CD4-positive, alpha-beta memory T cell (primary cell): ENCODE measurements at regions not wholly inside any gene's neighbourhood (a gene's known extent, or its start where the extent isn't known, plus 50 kb on each side); places are given as distances from the start of the nearest gene placed in this dataset.

Experiments used
- CTCF ChIA-PET: fragments of 350-600 bp; sonication (Branson Sonifier 250); formaldehyde crosslinking; loops from one replicate; lab custom pipeline; 2021; ENCODE audit warnings: inconsistent platforms; ENCODE audit not compliant: partially characterized antibody; lab: Charles Lee
- POLR2A ChIA-PET: fragments of 350-600 bp; sonication (Branson Sonifier 250); formaldehyde crosslinking; loops from one replicate; lab custom pipeline; 2021; ENCODE audit not compliant: partially characterized antibody; lab: Charles Lee
- DNase-seq, 5 donors: peaks; one replicate each; pipeline versions ENCODE4 v3.0.0 to v3.0.0-alpha.2; 2020 to 2022; ENCODE audit warnings: mixed read lengths in 1 of 5
- H3K27ac ChIP-seq: one replicate; pipeline ENCODE4 v1.7.0; 2013; ENCODE audit warnings: low read depth, low read length
- H3K27me3 ChIP-seq: 2 replicates; pipeline ENCODE4 v1.7.0; 2013; ENCODE audit warnings: mild to moderate bottlenecking, low read length, moderate library complexity; ENCODE audit not compliant: insufficient read depth
- H3K36me3 ChIP-seq: 2 replicates; pipeline ENCODE4 v1.7.0; 2013; ENCODE audit warnings: mild to moderate bottlenecking, low read length, moderate library complexity; ENCODE audit not compliant: insufficient read depth
- H3K4me1 ChIP-seq: 2 replicates; pipeline ENCODE4 v1.7.0; 2013; ENCODE audit warnings: mild to moderate bottlenecking, low read length, moderate library complexity; ENCODE audit not compliant: insufficient read depth
- H3K4me3 ChIP-seq, 2 donors: one replicate each; pipeline ENCODE4 v1.7.0; 2013; ENCODE audit warnings: low read length in 2 of 2, mild to moderate bottlenecking in 1 of 2
- H3K9me3 ChIP-seq, 2 donors: one replicate each; pipeline ENCODE4 v1.7.0; 2013; ENCODE audit warnings: low read length in 2 of 2, control low read depth in 1 of 2; ENCODE audit not compliant: control insufficient read depth in 1 of 2
- H3K27ac Mint-ChIP-seq, 7 donors: one replicate each; pipeline ENCODE4 v1.8.0; 2020 to 2021; ENCODE audit warnings: mixed read lengths in 7 of 7, mild to moderate bottlenecking in 6 of 7, inconsistent platforms in 3 of 7, moderate library complexity in 3 of 7
- H3K27me3 Mint-ChIP-seq, 2 donors: one replicate each; pipeline ENCODE4 v1.8.0; 2020 to 2021; ENCODE audit warnings: mixed read lengths in 2 of 2
- H3K36me3 Mint-ChIP-seq, 2 donors: one replicate each; pipeline ENCODE4 v1.8.0; 2020 to 2021; ENCODE audit warnings: mixed read lengths in 2 of 2, inconsistent platforms in 1 of 2, mild to moderate bottlenecking in 1 of 2
- H3K4me1 Mint-ChIP-seq, 4 donors: one replicate each; pipeline ENCODE4 v1.8.0; 2020 to 2021; ENCODE audit warnings: mixed read lengths in 4 of 4, mild to moderate bottlenecking in 1 of 4
- H3K4me3 Mint-ChIP-seq, 8 donors: one replicate each; pipeline ENCODE4 v1.8.0; 2020 to 2021; ENCODE audit warnings: mixed read lengths in 8 of 8, mild to moderate bottlenecking in 7 of 8, moderate library complexity in 6 of 8, inconsistent platforms in 3 of 8
- H3K9me3 Mint-ChIP-seq, 8 donors: one replicate each; pipeline ENCODE4 v1.8.0; 2020 to 2021; ENCODE audit warnings: mixed read lengths in 8 of 8, mild to moderate bottlenecking in 5 of 8, inconsistent platforms in 3 of 8, moderate library complexity in 1 of 8
- intact Hi-C: fragments of 100-400 bp; cut with micrococcal nuclease; formaldehyde crosslinking; loops from one replicate; pipeline ENCODE4 v1.15.1; 2023

DNA sequence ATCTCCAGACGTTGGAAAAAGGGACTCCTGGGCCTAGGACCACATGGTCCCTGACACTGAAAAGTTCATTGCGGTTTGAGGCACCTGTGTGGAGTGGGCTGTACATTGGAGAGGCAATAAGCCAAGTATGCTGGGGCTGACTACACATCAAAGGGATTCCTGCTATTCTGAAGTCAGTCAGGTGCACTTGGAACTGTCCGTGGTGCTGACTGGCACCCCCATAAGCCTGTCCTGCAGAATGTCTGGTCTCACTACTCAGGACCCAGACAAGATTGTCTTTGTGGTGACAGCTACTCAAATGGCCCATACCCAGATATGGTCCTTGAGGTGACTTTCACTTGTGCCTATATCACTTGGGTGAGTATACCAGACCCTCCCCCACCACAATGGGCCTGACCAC, 150.6 kb downstream of the RWDD3 start:
- Histone ChIP-seq H3K36me3 (no peaks in the 10 kb centered on the region), H3K4me3 (no peak overlapping the region), H3K9me3 (no peaks in the 10 kb centered on the region), H3K27me3 (no peaks in the 10 kb centered on the region), H3K4me1 (no peaks in the 10 kb centered on the region), H3K27ac (no peak overlapping the region)
- Mint-ChIP-seq H3K36me3 (no peaks in the 10 kb centered on the region), H3K9me3 (no peaks in the 10 kb centered on the region), H3K4me1 (no peaks in the 10 kb centered on the region), H3K27ac (no peak overlapping the region), H3K27me3 (peaks cover 2% of the 10 kb centered on the region in 2 donors), H3K4me3 (no peak overlapping the region)
- POLR2A ChIA-PET: no interaction called here
- CTCF ChIA-PET: no interaction called here
- DNase-seq: no peak
- intact Hi-C loops: no loop called here

GRCh38 chr1:95386371-95386770, 152.4 kb downstream of the RWDD3 start:
- intact Hi-C loops: no loop called here
- ChIA-PET POLR2A (no interaction called here), CTCF (no interaction called here)
- no peak overlapping the region for H3K27ac Mint-ChIP-seq
- Histone ChIP-seq H3K27ac (no peak overlapping the region), H3K9me3 (no peaks in the 10 kb centered on the region), H3K36me3 (no peaks in the 10 kb centered on the region), H3K4me3 (no peak overlapping the region), H3K27me3 (no peaks in the 10 kb centered on the region), H3K4me1 (no peaks in the 10 kb centered on the region)
- H3K9me3 Mint-ChIP-seq: peaks cover 0 to 3% (median 0%) of the 10 kb centered on the region in 8 donors
- H3K4me3 Mint-ChIP-seq: no peak overlapping the region
- H3K27me3 Mint-ChIP-seq: no peaks in the 10 kb centered on the region
- DNase-seq: no peak
- no peaks in the 10 kb centered on the region for H3K4me1 Mint-ChIP-seq
- H3K36me3 Mint-ChIP-seq: no peaks in the 10 kb centered on the region

GRCh38 chr1:95386915-95387314, 152.9 kb downstream of the RWDD3 start:
- ChIA-PET POLR2A (no interaction called here), CTCF (no interaction called here)
- no peaks in the 10 kb centered on the region for H3K36me3 Mint-ChIP-seq
- Histone ChIP-seq H3K9me3 (no peaks in the 10 kb centered on the region), H3K27ac (no peak overlapping the region), H3K4me1 (no peaks in the 10 kb centered on the region), H3K27me3 (no peaks in the 10 kb centered on the region), H3K36me3 (no peaks in the 10 kb centered on the region), H3K4me3 (no peak overlapping the region)
- no peaks in the 10 kb centered on the region for H3K27me3 Mint-ChIP-seq
- intact Hi-C loops: no loop called here
- no peak overlapping the region for H3K27ac Mint-ChIP-seq
- H3K9me3 Mint-ChIP-seq: peaks cover 0 to 3% (median 0%) of the 10 kb centered on the region in 8 donors
- no peak for DNase-seq
- no peak overlapping the region for H3K4me3 Mint-ChIP-seq
- no peaks in the 10 kb centered on the region for H3K4me1 Mint-ChIP-seq

GRCh38 chr1:95388031-95388430, 154.0 kb downstream of the RWDD3 start:
- CTCF ChIA-PET: no interaction called here
- intact Hi-C loops: no loop called here

GRCh38 chr1:95393434-95393833, 159.4 kb downstream of the RWDD3 start:
- POLR2A ChIA-PET: no interaction called here
- Histone ChIP-seq H3K4me3 (no peak overlapping the region), H3K4me1 (no peaks in the 10 kb centered on the region), H3K36me3 (no peaks in the 10 kb centered on the region), H3K27me3 (no peaks in the 10 kb centered on the region), H3K9me3 (no peaks in the 10 kb centered on the region), H3K27ac (no peak overlapping the region)
- intact Hi-C loops: no loop called here
- no peak for DNase-seq
- CTCF ChIA-PET: no interaction called here
- no peaks in the 10 kb centered on the region for H3K4me1 Mint-ChIP-seq
- peaks cover 0 to 6% (median 0%) of the 10 kb centered on the region in 8 donors for H3K9me3 Mint-ChIP-seq
- no peak overlapping the region for H3K27ac Mint-ChIP-seq
- H3K27me3 Mint-ChIP-seq: no peaks in the 10 kb centered on the region
- no peak overlapping the region for H3K4me3 Mint-ChIP-seq
- H3K36me3 Mint-ChIP-seq: no peaks in the 10 kb centered on the region

More at GRCh38 chr1:95388031-95388430, 154.0 kb downstream of the RWDD3 start:
- Histone ChIP-seq H3K27me3 (no peaks in the 10 kb centered on the region), H3K27ac (no peak overlapping the region), H3K4me3 (no peak overlapping the region), H3K4me1 (no peaks in the 10 kb centered on the region), H3K9me3 (no peaks in the 10 kb centered on the region), H3K36me3 (no peaks in the 10 kb centered on the region)
- H3K4me3 Mint-ChIP-seq: no peak overlapping the region
- H3K36me3 Mint-ChIP-seq: no peaks in the 10 kb centered on the region
- DNase-seq: no peak
- H3K27me3 Mint-ChIP-seq: no peaks in the 10 kb centered on the region
- H3K27ac Mint-ChIP-seq: no peak overlapping the region
- peaks cover 0 to 3% (median 0%) of the 10 kb centered on the region in 8 donors for H3K9me3 Mint-ChIP-seq
- POLR2A ChIA-PET: no interaction called here
- H3K4me1 Mint-ChIP-seq: no peaks in the 10 kb centered on the region

DNA sequence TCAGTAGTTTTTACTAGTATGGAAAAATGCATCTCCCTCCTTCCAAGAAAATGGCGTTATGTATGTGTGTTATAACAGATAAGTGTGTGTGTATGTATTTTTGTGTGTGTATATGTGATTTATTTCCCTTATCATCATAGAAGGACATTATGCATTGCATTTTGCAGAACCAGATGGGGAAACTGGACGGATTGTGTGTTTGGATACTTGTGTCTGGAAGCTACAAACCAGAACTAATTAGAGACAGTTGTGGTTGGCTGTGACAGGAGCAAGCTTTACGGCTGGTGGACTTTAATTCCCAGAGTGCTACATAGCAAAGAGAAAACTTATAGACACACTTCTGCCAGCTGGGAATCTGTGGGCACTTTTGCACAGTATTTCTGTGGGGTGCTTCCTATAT, 162.5 kb downstream of the RWDD3 start:
- H3K4me3 Mint-ChIP-seq: no peak overlapping the region
- CTCF ChIA-PET: no interaction called here
- H3K27me3 ChIP-seq: no peaks in the 10 kb centered on the region

GRCh38 chr1:95402780-95403179, 168.8 kb downstream of the RWDD3 start:
- Histone ChIP-seq H3K4me1 (no peaks in the 10 kb centered on the region), H3K9me3 (no peaks in the 10 kb centered on the region), H3K27me3 (no peaks in the 10 kb centered on the region), H3K27ac (no peak overlapping the region), H3K36me3 (no peaks in the 10 kb centered on the region), H3K4me3 (no peak overlapping the region)
- no peak for DNase-seq
- no peaks in the 10 kb centered on the region for H3K4me1 Mint-ChIP-seq
- intact Hi-C loops: no loop called here
- H3K27ac Mint-ChIP-seq: no peak overlapping the region
- no peak overlapping the region for H3K4me3 Mint-ChIP-seq
- CTCF ChIA-PET: no interaction called here
- H3K27me3 Mint-ChIP-seq: peaks cover 2 to 5% of the 10 kb centered on the region in 2 donors
- no peaks in the 10 kb centered on the region for H3K36me3 Mint-ChIP-seq
- peaks cover 0 to 12% (median 4%) of the 10 kb centered on the region in 8 donors for H3K9me3 Mint-ChIP-seq
- POLR2A ChIA-PET: interaction anchor here (0.6 kb wide), 1 partner anchor 38 kb away, joined by 3 read pairs; no protein-coding TSS in a partner anchor

More for the DNA sequence above, 162.5 kb downstream of the RWDD3 start:
- Histone ChIP-seq H3K9me3 (no peaks in the 10 kb centered on the region), H3K27ac (no peak overlapping the region), H3K4me1 (no peaks in the 10 kb centered on the region), H3K36me3 (no peaks in the 10 kb centered on the region), H3K4me3 (no peak overlapping the region)
- Mint-ChIP-seq H3K4me1 (no peaks in the 10 kb centered on the region), H3K9me3 (peaks cover 0 to 8% (median 1%) of the 10 kb centered on the region in 8 donors), H3K27me3 (no peaks in the 10 kb centered on the region), H3K36me3 (no peaks in the 10 kb centered on the region), H3K27ac (no peak overlapping the region)
- intact Hi-C loops: no loop called here
- POLR2A ChIA-PET: no interaction called here
- DNase-seq: no peak

DNA sequence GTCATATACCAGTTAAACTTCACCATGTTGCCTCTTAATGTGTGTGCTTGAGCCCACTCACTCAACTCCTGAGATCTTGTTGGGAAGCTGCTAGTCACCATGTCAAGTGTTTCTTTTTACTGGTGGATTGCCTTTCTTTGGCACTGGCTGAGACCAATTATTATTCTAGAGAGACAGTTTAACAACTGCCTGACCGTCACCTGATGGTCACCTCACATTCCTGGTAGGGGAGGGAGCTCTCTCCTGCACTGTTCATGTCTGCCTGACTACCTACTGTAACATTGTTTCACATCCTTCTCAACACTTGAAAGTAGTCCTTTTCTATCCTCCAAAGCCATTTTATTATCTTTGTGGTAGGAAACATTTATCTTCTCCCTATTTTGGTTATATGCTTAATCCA, 172.3 kb downstream of the RWDD3 start:
- Histone ChIP-seq H3K4me3 (no peak overlapping the region), H3K27ac (no peak overlapping the region), H3K36me3 (no peaks in the 10 kb centered on the region), H3K27me3 (no peaks in the 10 kb centered on the region), H3K4me1 (no peaks in the 10 kb centered on the region), H3K9me3 (no peaks in the 10 kb centered on the region)
- H3K27ac Mint-ChIP-seq: no peak overlapping the region
- CTCF ChIA-PET: no interaction called here
- peaks cover 0 to 8% (median 3%) of the 10 kb centered on the region in 8 donors for H3K9me3 Mint-ChIP-seq
- intact Hi-C loops: no loop called here
- no peak for DNase-seq
- POLR2A ChIA-PET: no interaction called here
- no peak overlapping the region for H3K4me3 Mint-ChIP-seq
- no peaks in the 10 kb centered on the region for H3K36me3 Mint-ChIP-seq
- H3K4me1 Mint-ChIP-seq: no peaks in the 10 kb centered on the region
- peaks cover 2 to 5% of the 10 kb centered on the region in 2 donors for H3K27me3 Mint-ChIP-seq
